Vagina (tissue), 2 donors: ENCODE measurements at regions not wholly inside any gene's neighbourhood (a gene's known extent, or its start where the extent isn't known, plus 50 kb on each side); places are given as distances from the start of the nearest gene placed in this dataset.
"Not testable (repeated sequence)": the region's sequence is repeated elsewhere in the genome, so short reads cannot be mapped to it uniquely, and the experiment has no call there.

Source experiments
- DNase-seq, 2 donors: peaks; one replicate each; pipeline ENCODE4 v3.0.0-alpha.2; 2017; ENCODE audit errors: extremely low spot score in 2 of 2
- H3K27ac ChIP-seq: fragments of 200-600 bp; sonication (generic); one replicate; pipeline ENCODE4 v1.5.1; 2019
- H3K27me3 ChIP-seq: fragments of 200-600 bp; sonication (generic); one replicate; pipeline ENCODE4 v1.5.1; 2019
- H3K36me3 ChIP-seq, 2 donors: fragments of 200-600 bp; sonication (generic); one replicate each; pipeline ENCODE4 v1.5.1; 2017 to 2019
- H3K4me1 ChIP-seq: fragments of 200-600 bp; sonication (generic); one replicate; pipeline ENCODE4 v1.5.1; 2019
- H3K4me3 ChIP-seq, 2 donors: fragments of 200-600 bp; sonication (generic); 1 replicate in 1 of 2; 2 replicates in 1 of 2; pipeline ENCODE4 v1.5.1; 2016 to 2019
- H3K9me3 ChIP-seq: fragments of 200-600 bp; sonication (generic); one replicate; pipeline ENCODE4 v1.5.1; 2019
- CTCF ChIP-seq, 3 experiments: fragments of 450-650 bp in 2 of 3; fragments of 200-600 bp in 1 of 3; sonication (generic) in 1 of 3; IDR thresholded peaks; one replicate each; pipeline ENCODE4 v1.5.1; 2017 to 2019; ENCODE audit warnings: antibody characterized with exemption in 3 of 3, mild to moderate bottlenecking in 2 of 3, moderate library complexity in 2 of 3
- POLR2A ChIP-seq, 2 donors: fragments of 450-650 bp; IDR thresholded peaks; one replicate each; pipeline ENCODE4 v1.6.1; 2017; ENCODE audit warnings: antibody characterized with exemption in 2 of 2, mild to moderate bottlenecking in 2 of 2, moderate library complexity in 2 of 2
- POLR2AphosphoS5 ChIP-seq, 2 donors: sonication (generic); formaldehyde crosslinking; IDR thresholded peaks; one replicate each; pipeline ENCODE4 v1.9.0; 2017; ENCODE audit warnings: antibody characterized with exemption in 2 of 2, mild to moderate bottlenecking in 2 of 2, low read depth in 1 of 2; ENCODE audit not compliant: insufficient read depth in 1 of 2
- intact Hi-C: fragments of 100-400 bp; cut with DNase I; formaldehyde crosslinking; loops from one replicate; pipeline ENCODE4 v1.15.1; 2023

- Histone ChIP-seq H3K4me1 (no peaks in the 10 kb centered on the region), H3K36me3 (no peaks in the 10 kb centered on the region), H3K9me3 (no peaks in the 10 kb centered on the region), H3K27ac (no peak overlapping the region), H3K4me3 (no peak overlapping the region), H3K27me3 (no peaks in the 10 kb centered on the region)
- TF ChIP-seq CTCF (IDR thresholded peaks at IDR 0.05) (no peak), POLR2AphosphoS5 (IDR thresholded peaks at IDR 0.05; ENCODE audit: insufficient read depth in 1 of 2, low read depth in 1 of 2) (no peak), POLR2A (IDR thresholded peaks at IDR 0.05) (no peak)
- intact Hi-C loops, result no loop called here
- no peak for DNase-seq
Measured at GRCh38 chr5:25441810-25442209, 797.0 kb upstream of the CDH10 start.

- Histone ChIP-seq H3K9me3 (no peaks in the 10 kb centered on the region), H3K4me1 (no peaks in the 10 kb centered on the region), H3K4me3 (no peak overlapping the region), H3K36me3 (no peaks in the 10 kb centered on the region), H3K27me3 (no peaks in the 10 kb centered on the region), H3K27ac (no peak overlapping the region)
- no peak for TF ChIP-seq POLR2A (IDR thresholded peaks at IDR 0.05)
- no peak for TF ChIP-seq CTCF (IDR thresholded peaks at IDR 0.05)
- no peak for TF ChIP-seq POLR2AphosphoS5 (IDR thresholded peaks at IDR 0.05; ENCODE audit: insufficient read depth in 1 of 2, low read depth in 1 of 2)
- intact Hi-C loops, result no loop called here
- no peak for DNase-seq
Measured at GRCh38 chr5:25439025-25439424, 794.2 kb upstream of the CDH10 start.

- DNase-seq, intact Hi-C loops: not testable (repeated sequence)
Measured at GRCh38 chr5:25438375-25438774, 793.6 kb upstream of the CDH10 start.

GRCh38 chr5:25436452-25436851, 791.7 kb upstream of the CDH10 start:
- TF ChIP-seq POLR2AphosphoS5 (IDR thresholded peaks at IDR 0.05; ENCODE audit: insufficient read depth in 1 of 2, low read depth in 1 of 2), result no peak
- DNase-seq, result no peak
- Histone ChIP-seq H3K4me1 (no peaks in the 10 kb centered on the region), H3K36me3 (no peaks in the 10 kb centered on the region), H3K27ac (no peak overlapping the region), H3K27me3 (no peaks in the 10 kb centered on the region), H3K9me3 (no peaks in the 10 kb centered on the region), H3K4me3 (no peak overlapping the region)
- intact Hi-C loops, result no loop called here

More at GRCh38 chr5:25438375-25438774, 793.6 kb upstream of the CDH10 start:
- H3K27me3 ChIP-seq, H3K4me3 ChIP-seq, H3K27ac ChIP-seq, H3K9me3 ChIP-seq, H3K36me3 ChIP-seq, H3K4me1 ChIP-seq: not testable (repeated sequence)

- TF ChIP-seq POLR2A (IDR thresholded peaks at IDR 0.05) (no peak), CTCF (IDR thresholded peaks at IDR 0.05) (no peak)
- DNase-seq, result no peak
- H3K9me3 ChIP-seq, result no peaks in the 10 kb centered on the region
- H3K4me3 ChIP-seq, result no peak overlapping the region
- no peaks in the 10 kb centered on the region for H3K4me1 ChIP-seq
- H3K27ac ChIP-seq, result no peak overlapping the region
- no peaks in the 10 kb centered on the region for H3K36me3 ChIP-seq
- no peaks in the 10 kb centered on the region for H3K27me3 ChIP-seq
- intact Hi-C loops, result no loop called here
Measured at GRCh38 chr5:25435882-25436281, 791.1 kb upstream of the CDH10 start.

GRCh38 chr5:25427240-25427639, 782.5 kb upstream of the CDH10 start:
- intact Hi-C loops, result no loop called here
- Histone ChIP-seq H3K27ac (no peak overlapping the region), H3K4me1 (no peaks in the 10 kb centered on the region), H3K9me3 (no peaks in the 10 kb centered on the region), H3K36me3 (no peaks in the 10 kb centered on the region), H3K27me3 (no peaks in the 10 kb centered on the region), H3K4me3 (no peak overlapping the region)
- TF ChIP-seq POLR2AphosphoS5 (IDR thresholded peaks at IDR 0.05; ENCODE audit: insufficient read depth in 1 of 2, low read depth in 1 of 2) (no peak), POLR2A (IDR thresholded peaks at IDR 0.05) (no peak), CTCF (IDR thresholded peaks at IDR 0.05) (no peak)
- no peak for DNase-seq
